Right atrium auricular region (tissue), 2 donors: ENCODE measurements at regions not wholly inside any gene's neighbourhood (a gene's known extent, or its start where the extent isn't known, plus 50 kb on each side); places are given as distances from the start of the nearest gene placed in this dataset.

ENCODE experiments used
- DNase-seq: peaks from one replicate; pipeline ENCODE4 v3.0.0-alpha.2; 2019; ENCODE audit warnings: low spot score
- H3K27ac ChIP-seq, 2 donors: fragments of 200-600 bp; sonication (generic); 1 replicate in 1 of 2; 2 replicates in 1 of 2; pipeline ENCODE4 v1.5.1; 2016 to 2019
- H3K27me3 ChIP-seq, 2 donors: fragments of 200-600 bp; sonication (generic); one replicate each; pipeline versions ENCODE4 v1.5.1 to v1.6.0; 2017 to 2019
- H3K36me3 ChIP-seq: fragments of 200-600 bp; sonication (generic); one replicate; pipeline ENCODE4 v1.5.1; 2016
- H3K4me1 ChIP-seq, 2 donors: fragments of 200-600 bp; sonication (generic); one replicate each; pipeline versions ENCODE4 v1.5.1 to v1.6.0; 2017 to 2019
- H3K4me3 ChIP-seq, 2 donors: fragments of 200-600 bp; sonication (generic); 1 replicate in 1 of 2; 2 replicates in 1 of 2; pipeline ENCODE4 v1.5.1; 2017 to 2019; ENCODE audit warnings: mild to moderate bottlenecking in 1 of 2, moderate library complexity in 1 of 2
- H3K9me3 ChIP-seq, 2 donors: fragments of 200-600 bp; sonication (generic); one replicate each; pipeline ENCODE4 v1.5.1; 2019
- TF ChIP-seq, protein P1 (sequence below), 2 donors: fragments of 200-600 bp; sonication (generic); IDR thresholded peaks; one replicate each; pipeline ENCODE4 v1.5.1; 2019; ENCODE audit warnings: antibody characterized with exemption in 2 of 2

DNA sequence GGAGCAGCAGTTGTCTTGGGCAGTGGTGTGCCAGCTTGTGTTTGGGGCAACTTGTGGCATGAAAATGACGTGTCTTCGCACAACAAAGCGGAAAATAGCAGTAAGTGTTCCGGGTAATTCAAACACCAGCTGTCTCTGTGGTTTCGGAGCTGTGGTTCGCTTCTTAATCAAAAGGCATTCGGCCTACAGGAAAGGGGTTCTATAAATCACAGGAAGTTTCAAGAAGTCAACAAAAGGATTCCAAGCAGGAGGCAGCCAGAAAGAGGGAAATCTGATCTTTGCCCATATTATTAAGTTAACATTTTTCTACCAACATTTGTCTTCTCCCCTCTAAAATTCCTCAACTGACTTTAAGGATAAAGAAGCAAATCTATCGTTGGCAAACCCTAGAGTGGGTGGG is 353.4 kb downstream of the FGFR2 start:
- no peaks in the 10 kb centered on the region for H3K36me3 ChIP-seq
- H3K4me3 ChIP-seq: no peak overlapping the region
- no peak overlapping the region for H3K27ac ChIP-seq
- H3K4me1 ChIP-seq: no peaks in the 10 kb centered on the region
- TF ChIP-seq, protein P1, sequence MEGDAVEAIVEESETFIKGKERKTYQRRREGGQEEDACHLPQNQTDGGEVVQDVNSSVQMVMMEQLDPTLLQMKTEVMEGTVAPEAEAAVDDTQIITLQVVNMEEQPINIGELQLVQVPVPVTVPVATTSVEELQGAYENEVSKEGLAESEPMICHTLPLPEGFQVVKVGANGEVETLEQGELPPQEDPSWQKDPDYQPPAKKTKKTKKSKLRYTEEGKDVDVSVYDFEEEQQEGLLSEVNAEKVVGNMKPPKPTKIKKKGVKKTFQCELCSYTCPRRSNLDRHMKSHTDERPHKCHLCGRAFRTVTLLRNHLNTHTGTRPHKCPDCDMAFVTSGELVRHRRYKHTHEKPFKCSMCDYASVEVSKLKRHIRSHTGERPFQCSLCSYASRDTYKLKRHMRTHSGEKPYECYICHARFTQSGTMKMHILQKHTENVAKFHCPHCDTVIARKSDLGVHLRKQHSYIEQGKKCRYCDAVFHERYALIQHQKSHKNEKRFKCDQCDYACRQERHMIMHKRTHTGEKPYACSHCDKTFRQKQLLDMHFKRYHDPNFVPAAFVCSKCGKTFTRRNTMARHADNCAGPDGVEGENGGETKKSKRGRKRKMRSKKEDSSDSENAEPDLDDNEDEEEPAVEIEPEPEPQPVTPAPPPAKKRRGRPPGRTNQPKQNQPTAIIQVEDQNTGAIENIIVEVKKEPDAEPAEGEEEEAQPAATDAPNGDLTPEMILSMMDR (IDR thresholded peaks at IDR 0.05): no peak
- H3K9me3 ChIP-seq: no peaks in the 10 kb centered on the region
- no peak for DNase-seq
- H3K27me3 ChIP-seq: no peaks in the 10 kb centered on the region

DNA sequence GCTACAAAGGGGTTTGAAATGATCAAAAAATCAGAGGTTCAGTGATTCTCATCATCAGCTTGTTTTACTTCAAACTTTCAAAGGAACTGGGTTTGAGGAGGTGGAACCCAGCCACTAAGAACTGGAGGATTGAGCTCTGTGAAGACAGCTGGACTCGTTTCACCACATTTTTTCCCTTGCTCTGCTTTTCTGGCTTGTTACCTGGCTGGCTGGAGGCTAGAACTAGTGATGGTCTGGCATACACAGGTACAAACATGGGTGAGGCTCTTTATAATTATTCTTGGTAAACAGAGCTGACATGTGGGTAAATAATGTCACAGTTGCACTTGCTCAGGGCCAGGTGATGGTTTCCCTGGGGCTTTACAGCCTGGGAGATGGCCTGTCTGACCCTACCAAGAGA is 352.5 kb downstream of the FGFR2 start:
- Histone ChIP-seq H3K4me1 (no peaks in the 10 kb centered on the region), H3K27me3 (no peaks in the 10 kb centered on the region), H3K27ac (no peak overlapping the region), H3K9me3 (no peaks in the 10 kb centered on the region), H3K36me3 (no peaks in the 10 kb centered on the region), H3K4me3 (no peak overlapping the region)
- TF ChIP-seq, protein P1 (IDR thresholded peaks at IDR 0.05): no peak
- no peak for DNase-seq

GRCh38 chr10:121248266-121248665 is 350.0 kb downstream of the FGFR2 start:
- H3K9me3 ChIP-seq: no peaks in the 10 kb centered on the region
- TF ChIP-seq, protein P1 (IDR thresholded peaks at IDR 0.05): no peak
- no peak for DNase-seq
- no peak overlapping the region for H3K27ac ChIP-seq
- no peaks in the 10 kb centered on the region for H3K36me3 ChIP-seq
- no peaks in the 10 kb centered on the region for H3K4me1 ChIP-seq
- no peak overlapping the region for H3K4me3 ChIP-seq
- no peaks in the 10 kb centered on the region for H3K27me3 ChIP-seq

DNA sequence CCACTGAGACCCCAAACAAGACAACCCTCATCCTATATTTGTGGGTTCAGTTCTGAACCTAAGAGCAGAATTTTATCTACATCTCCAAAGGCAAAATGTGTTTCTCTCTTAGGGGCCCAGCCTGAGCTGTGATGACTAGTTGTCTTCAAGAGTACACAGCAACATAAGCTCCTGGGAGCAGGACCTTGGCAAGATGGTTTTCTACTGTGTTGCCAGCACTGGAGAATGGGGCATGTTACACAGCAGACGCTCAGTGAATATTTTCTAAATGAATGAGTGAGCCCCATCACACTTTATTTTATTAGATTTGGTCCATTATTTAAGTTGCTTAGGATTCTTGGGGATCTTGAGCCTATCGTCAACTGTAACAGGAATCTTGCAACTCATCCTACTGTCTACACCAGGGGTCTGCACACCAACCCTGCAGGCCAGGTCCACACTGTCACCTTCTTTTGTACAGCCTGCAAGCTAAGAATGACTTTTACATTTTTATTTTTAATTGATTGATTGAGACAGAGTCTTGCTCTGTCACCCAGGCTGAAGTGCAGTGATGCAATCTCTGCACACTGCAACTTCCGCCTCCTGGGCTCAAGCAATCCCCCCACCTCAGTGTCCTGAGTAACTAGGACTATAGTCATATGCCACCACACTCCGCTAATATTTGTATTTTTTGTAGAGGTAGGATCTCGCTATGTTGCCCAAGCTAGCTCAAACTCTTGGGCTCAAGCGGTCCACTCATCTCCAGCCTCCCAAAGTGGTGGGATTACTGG is 347.1 kb downstream of the FGFR2 start:
- no peaks in the 10 kb centered on the region for H3K27me3 ChIP-seq
- DNase-seq: no peak
- H3K4me3 ChIP-seq: no peak overlapping the region
- no peaks in the 10 kb centered on the region for H3K9me3 ChIP-seq
- TF ChIP-seq, protein P1 (IDR thresholded peaks at IDR 0.05): no peak
- no peaks in the 10 kb centered on the region for H3K36me3 ChIP-seq
- no peaks in the 10 kb centered on the region for H3K4me1 ChIP-seq
- no peak overlapping the region for H3K27ac ChIP-seq

- Histone ChIP-seq H3K4me3 (no peak overlapping the region), H3K9me3 (no peaks in the 10 kb centered on the region), H3K4me1 (no peaks in the 10 kb centered on the region), H3K27ac (no peak overlapping the region), H3K36me3 (no peaks in the 10 kb centered on the region), H3K27me3 (no peaks in the 10 kb centered on the region)
- no peak for DNase-seq
- TF ChIP-seq, protein P1 (IDR thresholded peaks at IDR 0.05): no peak
Measured at GRCh38 chr10:121252756-121253155, 345.5 kb downstream of the FGFR2 start.

DNA sequence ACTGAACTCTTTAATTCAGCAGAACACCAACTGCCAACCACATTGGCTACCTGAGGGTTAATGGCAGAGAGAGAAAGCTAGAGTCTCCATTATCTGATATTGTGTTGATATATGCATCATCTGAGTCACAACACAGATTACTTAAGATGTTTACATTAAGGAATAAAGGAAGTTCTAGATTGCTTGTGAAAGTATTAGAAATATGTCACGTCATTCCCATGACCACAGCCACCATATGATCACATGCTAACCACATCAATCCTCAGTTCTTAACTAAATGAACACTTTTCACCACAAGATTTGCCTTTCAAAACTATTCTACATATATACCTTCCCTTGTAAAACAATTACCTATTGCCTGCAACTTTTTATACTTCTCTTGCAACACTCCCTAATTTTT is 337.9 kb downstream of the FGFR2 start:
- H3K36me3 ChIP-seq: no peaks in the 10 kb centered on the region

More for the DNA sequence above, 337.9 kb downstream of the FGFR2 start:
- TF ChIP-seq, protein P1 (IDR thresholded peaks at IDR 0.05): no peak
- no peaks in the 10 kb centered on the region for H3K27me3 ChIP-seq
- H3K9me3 ChIP-seq: no peaks in the 10 kb centered on the region
- H3K4me3 ChIP-seq: no peak overlapping the region
- no peak overlapping the region for H3K27ac ChIP-seq
- DNase-seq: no peak
- H3K4me1 ChIP-seq: no peaks in the 10 kb centered on the region
